GM12878 (cell line): ENCODE measurements at regions not wholly inside any gene's neighbourhood (a gene's known extent, or its start where the extent isn't known, plus 50 kb on each side); places are given as distances from the start of the nearest gene placed in this dataset.

ENCODE experiments used
- CREB1 ChIP-seq: IDR thresholded peaks from 2 replicates; pipeline ENCODE4 v1.6.1; 2012; ENCODE audit warnings: low read depth, mild to moderate bottlenecking, inconsistent platforms
- IKZF1 ChIP-seq: fragments of 450-650 bp; conservative IDR thresholded peaks from 2 replicates; pipeline ENCODE4 v1.6.1; 2017; ENCODE audit warnings: antibody characterized with exemption, mild to moderate bottlenecking
- IRF4 ChIP-seq: IDR thresholded peaks from 2 replicates; pipeline ENCODE4 v1.6.1; 2011; ENCODE audit warnings: low read depth, low read length
- MTA3 ChIP-seq: IDR thresholded peaks from 2 replicates; pipeline ENCODE4 v1.6.1; 2012; ENCODE audit warnings: low read length, inconsistent platforms, borderline replicate concordance
- NFYA ChIP-seq: IDR thresholded peaks from 2 replicates; pipeline ENCODE4 v1.6.1; 2011; ENCODE audit warnings: low read depth, mild to moderate bottlenecking, low read length, improper control_type of control experiment, borderline replicate concordance
- SUZ12 ChIP-seq: fragments of 200-600 bp; sonication (generic); IDR thresholded peaks from one replicate; pipeline ENCODE4 v1.6.1; 2018; ENCODE audit warnings: antibody characterized with exemption, mild to moderate bottlenecking; ENCODE audit not compliant: unreplicated experiment
- TARDBP ChIP-seq: IDR thresholded peaks from 2 replicates; pipeline ENCODE4 v1.6.1; 2016; ENCODE audit warnings: borderline replicate concordance
- TF ChIP-seq, protein P1 (sequence below): fragments of 450-650 bp; IDR thresholded peaks from 2 replicates; pipeline ENCODE4 v1.6.1; 2016; ENCODE audit warnings: mild to moderate bottlenecking, moderate library complexity, borderline replicate concordance
- TF ChIP-seq, protein P2 (sequence below): fragments of 150-350 bp; IDR thresholded peaks from 2 replicates; pipeline ENCODE4 v1.6.1; 2014; ENCODE audit warnings: mild to moderate bottlenecking, low read depth, low read length
- TF ChIP-seq, protein P3 (sequence below): fragments of 450-650 bp; IDR thresholded peaks from 2 replicates; pipeline ENCODE4 v1.6.1; 2017; ENCODE audit warnings: mild to moderate bottlenecking, moderate library complexity
- TF ChIP-seq, protein P4 (sequence below): fragments of 450-650 bp; IDR thresholded peaks from 2 replicates; pipeline ENCODE4 v1.6.1; 2016; ENCODE audit warnings: mild to moderate bottlenecking
- TF ChIP-seq, protein P5 (sequence below): fragments of 150-350 bp; IDR thresholded peaks from 2 replicates; pipeline ENCODE4 v1.6.1; 2016; ENCODE audit warnings: low read depth, low read length
- TF ChIP-seq, protein P6 (sequence below), 3 experiments: IDR thresholded peaks in 2 of 3; conservative IDR thresholded peaks in 1 of 3; 2 replicates each; pipeline ENCODE4 v1.5.1; 2011; ENCODE audit warnings: low read depth in 3 of 3, low read length in 3 of 3, mild to moderate bottlenecking in 3 of 3, control low read depth in 2 of 3, moderate library complexity in 2 of 3, inconsistent platforms in 1 of 3, mixed read lengths in 1 of 3; ENCODE audit not compliant: control insufficient read depth in 2 of 3, insufficient read depth in 1 of 3; ENCODE audit errors: extremely low read depth in 1 of 3

DNA sequence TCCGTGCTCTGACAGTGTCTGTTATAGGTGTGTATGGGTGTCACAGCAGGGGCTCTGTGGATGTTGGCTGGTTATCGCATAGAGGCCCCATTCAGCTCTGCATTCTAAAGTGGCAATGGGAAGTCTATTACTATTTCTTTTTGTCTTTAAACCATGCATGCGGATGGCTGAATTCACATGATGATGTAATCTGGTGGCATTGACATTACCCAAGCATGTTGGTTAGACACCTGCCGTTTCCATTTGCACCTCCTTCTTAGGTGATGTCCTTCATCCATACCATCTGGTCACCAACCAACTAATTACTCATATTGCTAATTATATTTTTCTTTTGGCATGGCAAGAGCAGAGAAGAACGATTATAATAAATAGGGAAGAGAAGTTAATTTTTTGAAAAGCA, 270.8 kb upstream of the RGS6 start (continued):
- TF ChIP-seq, protein P1, sequence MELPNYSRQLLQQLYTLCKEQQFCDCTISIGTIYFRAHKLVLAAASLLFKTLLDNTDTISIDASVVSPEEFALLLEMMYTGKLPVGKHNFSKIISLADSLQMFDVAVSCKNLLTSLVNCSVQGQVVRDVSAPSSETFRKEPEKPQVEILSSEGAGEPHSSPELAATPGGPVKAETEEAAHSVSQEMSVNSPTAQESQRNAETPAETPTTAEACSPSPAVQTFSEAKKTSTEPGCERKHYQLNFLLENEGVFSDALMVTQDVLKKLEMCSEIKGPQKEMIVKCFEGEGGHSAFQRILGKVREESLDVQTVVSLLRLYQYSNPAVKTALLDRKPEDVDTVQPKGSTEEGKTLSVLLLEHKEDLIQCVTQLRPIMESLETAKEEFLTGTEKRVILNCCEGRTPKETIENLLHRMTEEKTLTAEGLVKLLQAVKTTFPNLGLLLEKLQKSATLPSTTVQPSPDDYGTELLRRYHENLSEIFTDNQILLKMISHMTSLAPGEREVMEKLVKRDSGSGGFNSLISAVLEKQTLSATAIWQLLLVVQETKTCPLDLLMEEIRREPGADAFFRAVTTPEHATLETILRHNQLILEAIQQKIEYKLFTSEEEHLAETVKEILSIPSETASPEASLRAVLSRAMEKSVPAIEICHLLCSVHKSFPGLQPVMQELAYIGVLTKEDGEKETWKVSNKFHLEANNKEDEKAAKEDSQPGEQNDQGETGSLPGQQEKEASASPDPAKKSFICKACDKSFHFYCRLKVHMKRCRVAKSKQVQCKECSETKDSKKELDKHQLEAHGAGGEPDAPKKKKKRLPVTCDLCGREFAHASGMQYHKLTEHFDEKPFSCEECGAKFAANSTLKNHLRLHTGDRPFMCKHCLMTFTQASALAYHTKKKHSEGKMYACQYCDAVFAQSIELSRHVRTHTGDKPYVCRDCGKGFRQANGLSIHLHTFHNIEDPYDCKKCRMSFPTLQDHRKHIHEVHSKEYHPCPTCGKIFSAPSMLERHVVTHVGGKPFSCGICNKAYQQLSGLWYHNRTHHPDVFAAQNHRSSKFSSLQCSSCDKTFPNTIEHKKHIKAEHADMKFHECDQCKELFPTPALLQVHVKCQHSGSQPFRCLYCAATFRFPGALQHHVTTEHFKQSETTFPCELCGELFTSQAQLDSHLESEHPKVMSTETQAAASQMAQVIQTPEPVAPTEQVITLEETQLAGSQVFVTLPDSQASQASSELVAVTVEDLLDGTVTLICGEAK: no peak
- TF ChIP-seq IKZF1 (no peak), SUZ12 (no peak), NFYA (no peak), CREB1 (no peak), IRF4 (no peak), MTA3 (no peak), TARDBP (no peak)
- TF ChIP-seq, protein P2, sequence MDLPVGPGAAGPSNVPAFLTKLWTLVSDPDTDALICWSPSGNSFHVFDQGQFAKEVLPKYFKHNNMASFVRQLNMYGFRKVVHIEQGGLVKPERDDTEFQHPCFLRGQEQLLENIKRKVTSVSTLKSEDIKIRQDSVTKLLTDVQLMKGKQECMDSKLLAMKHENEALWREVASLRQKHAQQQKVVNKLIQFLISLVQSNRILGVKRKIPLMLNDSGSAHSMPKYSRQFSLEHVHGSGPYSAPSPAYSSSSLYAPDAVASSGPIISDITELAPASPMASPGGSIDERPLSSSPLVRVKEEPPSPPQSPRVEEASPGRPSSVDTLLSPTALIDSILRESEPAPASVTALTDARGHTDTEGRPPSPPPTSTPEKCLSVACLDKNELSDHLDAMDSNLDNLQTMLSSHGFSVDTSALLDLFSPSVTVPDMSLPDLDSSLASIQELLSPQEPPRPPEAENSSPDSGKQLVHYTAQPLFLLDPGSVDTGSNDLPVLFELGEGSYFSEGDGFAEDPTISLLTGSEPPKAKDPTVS: no peak
- TF ChIP-seq, protein P3, sequence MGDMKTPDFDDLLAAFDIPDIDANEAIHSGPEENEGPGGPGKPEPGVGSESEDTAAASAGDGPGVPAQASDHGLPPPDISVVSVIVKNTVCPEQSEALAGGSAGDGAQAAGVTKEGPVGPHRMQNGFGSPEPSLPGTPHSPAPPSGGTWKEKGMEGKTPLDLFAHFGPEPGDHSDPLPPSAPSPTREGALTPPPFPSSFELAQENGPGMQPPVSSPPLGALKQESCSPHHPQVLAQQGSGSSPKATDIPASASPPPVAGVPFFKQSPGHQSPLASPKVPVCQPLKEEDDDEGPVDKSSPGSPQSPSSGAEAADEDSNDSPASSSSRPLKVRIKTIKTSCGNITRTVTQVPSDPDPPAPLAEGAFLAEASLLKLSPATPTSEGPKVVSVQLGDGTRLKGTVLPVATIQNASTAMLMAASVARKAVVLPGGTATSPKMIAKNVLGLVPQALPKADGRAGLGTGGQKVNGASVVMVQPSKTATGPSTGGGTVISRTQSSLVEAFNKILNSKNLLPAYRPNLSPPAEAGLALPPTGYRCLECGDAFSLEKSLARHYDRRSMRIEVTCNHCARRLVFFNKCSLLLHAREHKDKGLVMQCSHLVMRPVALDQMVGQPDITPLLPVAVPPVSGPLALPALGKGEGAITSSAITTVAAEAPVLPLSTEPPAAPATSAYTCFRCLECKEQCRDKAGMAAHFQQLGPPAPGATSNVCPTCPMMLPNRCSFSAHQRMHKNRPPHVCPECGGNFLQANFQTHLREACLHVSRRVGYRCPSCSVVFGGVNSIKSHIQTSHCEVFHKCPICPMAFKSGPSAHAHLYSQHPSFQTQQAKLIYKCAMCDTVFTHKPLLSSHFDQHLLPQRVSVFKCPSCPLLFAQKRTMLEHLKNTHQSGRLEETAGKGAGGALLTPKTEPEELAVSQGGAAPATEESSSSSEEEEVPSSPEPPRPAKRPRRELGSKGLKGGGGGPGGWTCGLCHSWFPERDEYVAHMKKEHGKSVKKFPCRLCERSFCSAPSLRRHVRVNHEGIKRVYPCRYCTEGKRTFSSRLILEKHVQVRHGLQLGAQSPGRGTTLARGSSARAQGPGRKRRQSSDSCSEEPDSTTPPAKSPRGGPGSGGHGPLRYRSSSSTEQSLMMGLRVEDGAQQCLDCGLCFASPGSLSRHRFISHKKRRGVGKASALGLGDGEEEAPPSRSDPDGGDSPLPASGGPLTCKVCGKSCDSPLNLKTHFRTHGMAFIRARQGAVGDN: no peak
- TF ChIP-seq, protein P4, sequence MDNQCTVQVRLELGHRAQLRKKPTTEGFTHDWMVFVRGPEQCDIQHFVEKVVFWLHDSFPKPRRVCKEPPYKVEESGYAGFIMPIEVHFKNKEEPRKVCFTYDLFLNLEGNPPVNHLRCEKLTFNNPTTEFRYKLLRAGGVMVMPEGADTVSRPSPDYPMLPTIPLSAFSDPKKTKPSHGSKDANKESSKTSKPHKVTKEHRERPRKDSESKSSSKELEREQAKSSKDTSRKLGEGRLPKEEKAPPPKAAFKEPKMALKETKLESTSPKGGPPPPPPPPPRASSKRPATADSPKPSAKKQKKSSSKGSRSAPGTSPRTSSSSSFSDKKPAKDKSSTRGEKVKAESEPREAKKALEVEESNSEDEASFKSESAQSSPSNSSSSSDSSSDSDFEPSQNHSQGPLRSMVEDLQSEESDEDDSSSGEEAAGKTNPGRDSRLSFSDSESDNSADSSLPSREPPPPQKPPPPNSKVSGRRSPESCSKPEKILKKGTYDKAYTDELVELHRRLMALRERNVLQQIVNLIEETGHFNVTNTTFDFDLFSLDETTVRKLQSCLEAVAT: no peak
- TF ChIP-seq, protein P5, sequence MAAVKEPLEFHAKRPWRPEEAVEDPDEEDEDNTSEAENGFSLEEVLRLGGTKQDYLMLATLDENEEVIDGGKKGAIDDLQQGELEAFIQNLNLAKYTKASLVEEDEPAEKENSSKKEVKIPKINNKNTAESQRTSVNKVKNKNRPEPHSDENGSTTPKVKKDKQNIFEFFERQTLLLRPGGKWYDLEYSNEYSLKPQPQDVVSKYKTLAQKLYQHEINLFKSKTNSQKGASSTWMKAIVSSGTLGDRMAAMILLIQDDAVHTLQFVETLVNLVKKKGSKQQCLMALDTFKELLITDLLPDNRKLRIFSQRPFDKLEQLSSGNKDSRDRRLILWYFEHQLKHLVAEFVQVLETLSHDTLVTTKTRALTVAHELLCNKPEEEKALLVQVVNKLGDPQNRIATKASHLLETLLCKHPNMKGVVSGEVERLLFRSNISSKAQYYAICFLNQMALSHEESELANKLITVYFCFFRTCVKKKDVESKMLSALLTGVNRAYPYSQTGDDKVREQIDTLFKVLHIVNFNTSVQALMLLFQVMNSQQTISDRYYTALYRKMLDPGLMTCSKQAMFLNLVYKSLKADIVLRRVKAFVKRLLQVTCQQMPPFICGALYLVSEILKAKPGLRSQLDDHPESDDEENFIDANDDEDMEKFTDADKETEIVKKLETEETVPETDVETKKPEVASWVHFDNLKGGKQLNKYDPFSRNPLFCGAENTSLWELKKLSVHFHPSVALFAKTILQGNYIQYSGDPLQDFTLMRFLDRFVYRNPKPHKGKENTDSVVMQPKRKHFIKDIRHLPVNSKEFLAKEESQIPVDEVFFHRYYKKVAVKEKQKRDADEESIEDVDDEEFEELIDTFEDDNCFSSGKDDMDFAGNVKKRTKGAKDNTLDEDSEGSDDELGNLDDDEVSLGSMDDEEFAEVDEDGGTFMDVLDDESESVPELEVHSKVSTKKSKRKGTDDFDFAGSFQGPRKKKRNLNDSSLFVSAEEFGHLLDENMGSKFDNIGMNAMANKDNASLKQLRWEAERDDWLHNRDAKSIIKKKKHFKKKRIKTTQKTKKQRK: no peak
- TF ChIP-seq, protein P6, sequence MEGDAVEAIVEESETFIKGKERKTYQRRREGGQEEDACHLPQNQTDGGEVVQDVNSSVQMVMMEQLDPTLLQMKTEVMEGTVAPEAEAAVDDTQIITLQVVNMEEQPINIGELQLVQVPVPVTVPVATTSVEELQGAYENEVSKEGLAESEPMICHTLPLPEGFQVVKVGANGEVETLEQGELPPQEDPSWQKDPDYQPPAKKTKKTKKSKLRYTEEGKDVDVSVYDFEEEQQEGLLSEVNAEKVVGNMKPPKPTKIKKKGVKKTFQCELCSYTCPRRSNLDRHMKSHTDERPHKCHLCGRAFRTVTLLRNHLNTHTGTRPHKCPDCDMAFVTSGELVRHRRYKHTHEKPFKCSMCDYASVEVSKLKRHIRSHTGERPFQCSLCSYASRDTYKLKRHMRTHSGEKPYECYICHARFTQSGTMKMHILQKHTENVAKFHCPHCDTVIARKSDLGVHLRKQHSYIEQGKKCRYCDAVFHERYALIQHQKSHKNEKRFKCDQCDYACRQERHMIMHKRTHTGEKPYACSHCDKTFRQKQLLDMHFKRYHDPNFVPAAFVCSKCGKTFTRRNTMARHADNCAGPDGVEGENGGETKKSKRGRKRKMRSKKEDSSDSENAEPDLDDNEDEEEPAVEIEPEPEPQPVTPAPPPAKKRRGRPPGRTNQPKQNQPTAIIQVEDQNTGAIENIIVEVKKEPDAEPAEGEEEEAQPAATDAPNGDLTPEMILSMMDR (IDR thresholded peaks at IDR 0.05 in 2 of 3, conservative IDR thresholded peaks at IDR 0.05 in 1 of 3; ENCODE audit: control insufficient read depth in 2 of 3, extremely low read depth in 1 of 3, insufficient read depth in 1 of 3, low read depth in 3 of 3, low read length in 3 of 3): no peak
